Neural cell (in vitro differentiated cells): ENCODE measurements at regions not wholly inside any gene's neighbourhood (a gene's known extent, or its start where the extent isn't known, plus 50 kb on each side); places are given as distances from the start of the nearest gene placed in this dataset.

Experiments used
- H2AFZ ChIP-seq: fragments of 200-600, 300-800 bp; sonication (generic), shearing (Covaris generic); 2 replicates; pipeline ENCODE4 v1.6.0; 2014; ENCODE audit warnings: low read depth, mild to moderate bottlenecking, antibody characterized with exemption, low read length, moderate library complexity
- H3F3A ChIP-seq: fragments of 200-600 bp; shearing (Covaris generic); 2 replicates; pipeline ENCODE4 v1.6.1; 2016; ENCODE audit warnings: mild to moderate bottlenecking, moderate library complexity, mixed read lengths, antibody characterized with exemption, low read length; ENCODE audit not compliant: insufficient read depth, poor library complexity, severe bottlenecking
- H3K27ac ChIP-seq: fragments of 200-600, 300-800 bp; sonication (generic), shearing (Covaris generic); 2 replicates; pipeline ENCODE4 v1.5.1; 2014; ENCODE audit warnings: mild to moderate bottlenecking, low read length, moderate library complexity
- H3K27me3 ChIP-seq: fragments of 300-800, 200-600 bp; sonication (generic), shearing (Covaris generic); 2 replicates; pipeline ENCODE4 v1.6.0; 2014; ENCODE audit warnings: mild to moderate bottlenecking, low read depth, low read length, moderate library complexity; ENCODE audit not compliant: insufficient read depth
- H3K36me3 ChIP-seq: fragments of 300-800, 200-600 bp; sonication (generic), shearing (Covaris generic); 2 replicates; pipeline ENCODE4 v1.5.1; 2014; ENCODE audit warnings: mild to moderate bottlenecking, antibody characterized with exemption, low read length, moderate library complexity; ENCODE audit not compliant: insufficient read depth
- H3K4me2 ChIP-seq: fragments of 300-800, 200-600 bp; sonication (generic), shearing (Covaris generic); 2 replicates; pipeline ENCODE4 v1.6.0; 2014; ENCODE audit warnings: mild to moderate bottlenecking, low read length
- H3K4me3 ChIP-seq: fragments of 300-800, 200-600 bp; sonication (generic), shearing (Covaris generic); 2 replicates; pipeline ENCODE4 v1.5.1; 2014; ENCODE audit warnings: mild to moderate bottlenecking, low read length, moderate library complexity
- H3K79me2 ChIP-seq: fragments of 200-600 bp; shearing (Covaris generic); replicated peaks from 2 replicates; pipeline ENCODE4 v1.6.0; 2014; ENCODE audit warnings: mild to moderate bottlenecking, low read length, moderate library complexity; ENCODE audit not compliant: insufficient read depth
- H3K9ac ChIP-seq: fragments of 300-800, 200-600 bp; sonication (generic), shearing (Covaris generic); 2 replicates; pipeline ENCODE4 v1.6.1; 2016; ENCODE audit warnings: mild to moderate bottlenecking, low read length, mixed read lengths
- H3K9me2 ChIP-seq: fragments of 200-600 bp; shearing (Covaris generic); 2 replicates; pipeline ENCODE4 v1.6.1; 2016; ENCODE audit warnings: mild to moderate bottlenecking, low read length, mixed read lengths; ENCODE audit not compliant: insufficient read depth
- H3K9me3 ChIP-seq: fragments of 200-600, 300-800 bp; sonication (generic), shearing (Covaris generic); 2 replicates; pipeline ENCODE4 v1.6.1; 2016; ENCODE audit warnings: mild to moderate bottlenecking, mixed run types, low read length, moderate library complexity, mixed read lengths
- H4K20me1 ChIP-seq: fragments of 200-600 bp; shearing (Covaris generic); 2 replicates; pipeline ENCODE4 v1.6.1; 2016; ENCODE audit warnings: mild to moderate bottlenecking, mixed run types; ENCODE audit not compliant: insufficient read depth
- CTCF ChIP-seq: fragments of 450-650 bp; IDR thresholded peaks from 2 replicates; pipeline ENCODE4 v1.5.1; 2014; ENCODE audit warnings: antibody characterized with exemption, mild to moderate bottlenecking, moderate library complexity; ENCODE audit not compliant: poor library complexity, severe bottlenecking
- EP300 ChIP-seq: fragments of 450-650 bp; conservative IDR thresholded peaks from 2 replicates; pipeline ENCODE4 v1.6.1; 2014; ENCODE audit warnings: antibody characterized with exemption, mild to moderate bottlenecking, moderate library complexity; ENCODE audit not compliant: poor library complexity, severe bottlenecking
- EZH2 ChIP-seq: fragments of 200-600, 300-800 bp; shearing (Covaris generic), sonication (generic); IDR thresholded peaks from 2 replicates; pipeline ENCODE4 v1.6.1; 2014; ENCODE audit warnings: antibody characterized with exemption, low read length, borderline replicate concordance, mild to moderate bottlenecking; ENCODE audit not compliant: insufficient read depth, poor library complexity, severe bottlenecking
- MXI1 ChIP-seq: fragments of 450-650 bp; conservative IDR thresholded peaks from 2 replicates; pipeline ENCODE4 v1.6.1; 2014; ENCODE audit warnings: antibody characterized with exemption, mild to moderate bottlenecking; ENCODE audit not compliant: poor library complexity, severe bottlenecking
- POLR2AphosphoS5 ChIP-seq: IDR thresholded peaks from 2 replicates; pipeline ENCODE4 v1.6.1; 2012
- RAD21 ChIP-seq: fragments of 450-650 bp; conservative IDR thresholded peaks from 2 replicates; pipeline ENCODE4 v1.6.1; 2014; ENCODE audit warnings: antibody characterized with exemption, mild to moderate bottlenecking, moderate library complexity
- REST ChIP-seq: IDR thresholded peaks from 2 replicates; pipeline ENCODE4 v1.6.1; 2012; ENCODE audit warnings: borderline replicate concordance
- SMC3 ChIP-seq: fragments of 450-650 bp; conservative IDR thresholded peaks from 2 replicates; pipeline ENCODE4 v1.6.1; 2014; ENCODE audit warnings: antibody characterized with exemption, mild to moderate bottlenecking, moderate library complexity; ENCODE audit not compliant: poor library complexity
- TAF1 ChIP-seq: IDR thresholded peaks from 2 replicates; pipeline ENCODE4 v1.6.1; 2012; ENCODE audit warnings: low read depth

GRCh38 chr7:47024991-47025390 is 556.9 kb downstream of the TNS3 start:
- no peak overlapping the region for H3K4me2 ChIP-seq
- H3K27ac ChIP-seq = no peak overlapping the region
- H3K36me3 ChIP-seq = no peaks in the 10 kb centered on the region
- H3K27me3 ChIP-seq = no peaks in the 10 kb centered on the region
- no peak overlapping the region for H2AFZ ChIP-seq
- H3K79me2 ChIP-seq = no peaks in the 10 kb centered on the region
- no peaks in the 10 kb centered on the region for H4K20me1 ChIP-seq
- no peak overlapping the region for H3K9ac ChIP-seq
- H3K9me2 ChIP-seq = no peaks in the 10 kb centered on the region
- no peak overlapping the region for H3K4me3 ChIP-seq
- TF ChIP-seq TAF1 (no peak), CTCF (no peak), MXI1 (no peak), REST (no peak), EP300 (no peak), SMC3 (no peak), EZH2 (no peak), POLR2AphosphoS5 (no peak)
- no peaks in the 10 kb centered on the region for H3F3A ChIP-seq
- H3K9me3 ChIP-seq = no peaks in the 10 kb centered on the region

- Histone ChIP-seq H4K20me1 (no peaks in the 10 kb centered on the region), H3K4me3 (no peak overlapping the region), H2AFZ (no peak overlapping the region), H3K79me2 (no peaks in the 10 kb centered on the region), H3K9ac (no peak overlapping the region), H3K27me3 (no peaks in the 10 kb centered on the region), H3K9me2 (no peaks in the 10 kb centered on the region), H3K27ac (no peak overlapping the region), H3K36me3 (no peaks in the 10 kb centered on the region), H3K9me3 (no peaks in the 10 kb centered on the region), H3F3A (no peaks in the 10 kb centered on the region), H3K4me2 (no peak overlapping the region)
- TF ChIP-seq MXI1 = no peak
- TF ChIP-seq EZH2 = no peak
- TF ChIP-seq RAD21 = no peak
- no peak for TF ChIP-seq CTCF
- no peak for TF ChIP-seq TAF1
- TF ChIP-seq POLR2AphosphoS5 = no peak
- TF ChIP-seq REST = no peak
- TF ChIP-seq SMC3 = no peak
- TF ChIP-seq EP300 = no peak
These were observed 573.5 kb downstream of the TNS3 start for GRCh38 chr7:47008461-47008860.
